NCI-H82 treated with DMSO at 0.1 percent for 48 hours (cell line): ENCODE measurements at regions not wholly inside any gene's neighbourhood (a gene's known extent, or its start where the extent isn't known, plus 50 kb on each side); places are given as distances from the start of the nearest gene placed in this dataset.

Source experiments
- DNase-seq: peaks from one replicate; lab custom pipeline; 2025; ENCODE audit not compliant: unreplicated experiment; lab: John Stamatoyannopoulos, UW

GRCh38 chr9:81132796-81133195 lies 556.6 kb downstream of the TLE1 start:
- DNase-seq, result no peak

GRCh38 chr9:81132318-81132717 lies 557.0 kb downstream of the TLE1 start:
- DNase-seq, result no peak

DNA sequence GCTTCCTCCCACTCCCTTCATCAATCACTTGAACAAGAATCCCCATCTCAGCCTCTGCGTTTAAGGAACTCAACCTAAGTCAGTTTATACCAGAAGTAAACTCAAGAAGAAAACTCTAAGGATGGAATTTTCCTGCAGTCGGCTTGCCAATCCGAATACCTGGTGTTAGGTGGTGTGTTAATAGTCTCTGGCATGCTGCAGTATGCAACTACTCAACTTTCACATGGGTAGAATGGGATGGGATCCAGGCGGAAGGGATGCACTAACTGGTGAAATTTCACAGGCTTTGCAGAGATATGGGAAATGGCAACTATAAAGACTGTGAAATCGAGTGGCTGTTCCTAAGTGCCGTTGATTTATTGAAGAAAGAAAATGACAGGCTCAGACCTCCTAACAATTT lies 560.6 kb downstream of the TLE1 start:
- DNase-seq, result no peak

DNA sequence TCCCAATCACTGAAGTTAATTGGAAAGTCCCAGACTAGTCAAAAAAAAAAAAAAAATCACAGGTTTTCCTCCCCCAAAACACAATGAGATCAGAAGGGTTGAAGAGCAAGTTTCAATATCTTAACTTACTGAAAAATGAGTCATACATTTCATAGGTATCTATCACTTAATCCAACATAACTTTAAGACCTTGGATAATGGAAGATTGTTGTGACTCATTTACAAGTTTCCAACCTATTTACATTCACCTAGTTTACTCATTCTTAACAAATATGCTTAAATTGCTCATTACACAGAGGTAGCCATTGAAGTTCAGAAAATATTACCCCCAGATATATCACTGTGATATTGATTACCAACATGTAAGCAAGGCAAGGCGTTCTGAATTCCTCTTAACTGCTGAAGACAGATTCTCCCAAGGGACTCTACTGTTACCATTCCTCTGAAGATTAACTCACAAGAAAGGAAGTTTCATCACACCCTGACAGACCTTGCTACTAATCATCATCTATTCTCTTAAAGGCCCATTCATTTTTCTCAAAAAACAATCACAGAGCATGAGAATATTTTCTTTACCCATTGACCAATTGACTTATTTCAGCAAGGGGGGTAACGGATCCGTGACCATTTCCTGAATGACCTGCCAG lies 563.8 kb downstream of the TLE1 start:
- no peak for DNase-seq

- DNase-seq, result no peak
These were observed 565.8 kb downstream of the TLE1 start for GRCh38 chr9:81123526-81123925.

- no peak for DNase-seq
These were observed 566.6 kb downstream of the TLE1 start for GRCh38 chr9:81122749-81123148.

- DNase-seq, result no peak
These were observed 569.8 kb downstream of the TLE1 start for GRCh38 chr9:81119591-81119990.

- DNase-seq, result no peak
These were observed 570.9 kb downstream of the TLE1 start for GRCh38 chr9:81118416-81118815.

GRCh38 chr9:81116340-81117137 lies 572.8 kb downstream of the TLE1 start:
- no peak for DNase-seq

- DNase-seq, result peak; percentile 33
These were observed 575.8 kb downstream of the TLE1 start for GRCh38 chr9:81113453-81114124.

DNA sequence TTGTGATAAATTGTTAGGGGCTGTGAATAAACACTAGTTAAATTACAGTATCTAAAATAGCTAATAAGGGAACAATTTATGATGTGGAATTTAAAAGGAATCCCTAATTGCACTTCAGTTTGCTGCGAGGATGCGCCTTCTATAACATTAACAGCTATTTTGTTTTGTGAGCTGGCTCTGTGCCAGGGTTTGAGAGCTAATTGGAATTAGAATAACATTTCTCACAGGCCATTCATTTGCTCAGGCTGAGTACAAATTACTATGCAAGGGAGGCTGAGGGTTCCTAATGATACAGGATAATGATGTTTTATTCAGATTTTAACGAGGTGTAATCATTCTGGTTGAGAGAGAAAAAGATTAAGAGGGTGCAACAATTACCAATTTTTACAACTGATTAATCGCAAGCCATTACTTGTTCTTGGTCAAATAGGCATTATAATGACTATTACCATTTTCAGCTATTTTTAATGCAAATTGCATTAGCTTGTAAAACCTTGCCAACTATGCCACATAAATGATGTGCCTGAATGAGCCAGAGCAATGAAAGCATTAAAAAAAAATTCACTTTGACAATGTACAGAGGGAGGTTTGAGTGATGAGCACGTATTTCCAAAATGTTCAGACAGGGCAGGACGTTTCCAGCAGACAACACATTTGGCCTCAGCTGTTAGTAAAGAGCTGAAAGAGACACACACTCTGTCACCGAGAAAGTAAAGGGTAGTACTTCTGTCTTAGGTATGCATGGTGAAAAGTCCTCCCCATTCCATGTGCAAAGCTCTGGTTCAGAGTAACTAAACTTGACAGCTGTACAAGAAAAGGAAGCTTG lies 576.5 kb downstream of the TLE1 start:
- DNase-seq, result peak; percentile 11

DNA sequence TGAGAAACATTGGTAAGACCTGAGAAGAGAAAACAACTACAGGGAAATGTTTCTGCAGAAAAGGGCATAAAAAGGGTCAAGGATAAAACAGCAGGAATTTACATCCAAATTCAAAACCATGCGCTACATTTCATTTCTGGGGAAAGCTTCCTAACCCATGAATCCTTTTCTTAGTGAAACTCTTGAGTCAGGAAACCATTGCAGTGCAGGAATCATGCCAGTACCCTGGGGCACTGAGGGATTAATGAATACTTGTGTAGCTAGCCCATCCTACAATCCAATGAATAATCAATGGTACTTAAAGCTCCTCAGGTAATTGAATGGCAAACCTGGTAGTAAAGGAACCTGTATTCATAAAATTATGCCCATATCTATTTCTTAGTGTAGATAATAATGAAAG lies 580.5 kb downstream of the TLE1 start:
- no peak for DNase-seq

GRCh38 chr9:81108391-81108790 lies 581.0 kb downstream of the TLE1 start:
- no peak for DNase-seq

- DNase-seq, result no peak
These were observed 585.5 kb downstream of the TLE1 start for GRCh38 chr9:81103597-81104471.

DNA sequence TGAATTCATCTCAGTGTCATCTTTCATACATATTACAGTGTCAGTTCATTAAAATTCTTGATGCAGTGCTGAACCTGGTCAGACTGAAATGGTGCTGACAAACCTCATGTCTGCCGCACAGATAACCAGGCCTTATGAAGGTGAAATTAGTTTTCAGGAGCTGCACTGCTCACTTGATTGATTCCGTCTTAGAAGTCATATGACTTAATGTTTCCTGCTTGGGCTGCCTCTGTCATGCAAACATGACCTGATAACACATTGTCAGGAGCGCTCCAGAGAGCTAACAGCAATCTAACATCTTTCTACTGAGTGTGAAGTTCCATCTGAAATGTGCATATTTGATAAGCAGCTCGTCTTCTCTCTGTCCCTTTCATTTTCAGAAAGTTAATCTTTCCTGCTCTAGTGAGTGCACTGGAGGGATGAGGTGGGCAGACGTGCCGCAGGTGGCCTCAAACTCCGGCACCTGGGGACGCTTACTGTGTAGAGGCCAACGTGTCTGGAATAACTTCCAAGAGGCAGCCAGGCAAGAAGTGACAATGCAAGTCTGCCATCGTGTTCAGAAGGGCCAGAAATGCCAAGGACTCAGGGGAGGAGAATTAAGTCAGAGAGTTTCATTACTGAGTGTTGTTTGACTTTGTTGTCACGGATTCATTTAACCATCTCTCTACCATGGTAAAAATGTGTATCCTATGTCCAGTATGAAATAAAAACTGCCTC lies 592.1 kb downstream of the TLE1 start:
- no peak for DNase-seq

- no peak for DNase-seq
These were observed 592.7 kb downstream of the TLE1 start for GRCh38 chr9:81096625-81097024.

DNA sequence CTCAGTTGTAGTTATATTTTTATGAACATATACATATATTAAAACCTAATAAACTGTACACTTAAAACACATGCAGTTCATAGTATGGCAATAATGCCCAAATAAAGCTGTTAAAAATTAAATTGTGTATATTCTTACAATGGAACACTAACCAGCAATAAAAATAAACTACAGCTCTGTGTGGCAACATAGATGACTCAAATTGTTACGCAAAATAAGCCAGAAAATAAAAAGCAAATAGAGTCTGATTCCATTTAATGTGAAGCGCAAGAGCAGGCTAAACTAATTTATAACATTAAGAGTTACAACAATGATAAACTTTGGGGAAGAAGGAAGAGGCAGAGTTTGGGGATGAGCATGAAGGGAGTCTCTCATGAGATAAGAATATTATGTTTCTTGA lies 597.3 kb downstream of the TLE1 start:
- DNase-seq, result no peak

DNA sequence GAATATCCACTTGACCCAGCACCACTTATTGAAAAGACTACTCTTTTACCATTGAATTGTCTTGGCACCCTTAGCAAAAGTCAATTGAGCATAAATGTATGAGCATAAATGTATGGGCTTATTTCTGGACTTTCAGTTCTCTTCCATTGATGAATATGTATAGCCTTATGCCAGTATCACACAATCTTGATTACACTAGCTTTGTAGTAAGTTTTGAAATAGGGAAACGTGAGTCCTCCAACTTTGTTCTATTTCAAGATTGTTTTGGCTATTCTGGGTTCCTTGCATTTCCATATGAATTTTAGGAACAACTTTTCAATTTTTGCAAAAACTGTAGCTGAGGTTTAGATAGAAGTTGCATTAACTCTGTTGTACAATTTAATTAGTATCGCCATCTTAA lies 601.0 kb downstream of the TLE1 start:
- no peak for DNase-seq

DNA sequence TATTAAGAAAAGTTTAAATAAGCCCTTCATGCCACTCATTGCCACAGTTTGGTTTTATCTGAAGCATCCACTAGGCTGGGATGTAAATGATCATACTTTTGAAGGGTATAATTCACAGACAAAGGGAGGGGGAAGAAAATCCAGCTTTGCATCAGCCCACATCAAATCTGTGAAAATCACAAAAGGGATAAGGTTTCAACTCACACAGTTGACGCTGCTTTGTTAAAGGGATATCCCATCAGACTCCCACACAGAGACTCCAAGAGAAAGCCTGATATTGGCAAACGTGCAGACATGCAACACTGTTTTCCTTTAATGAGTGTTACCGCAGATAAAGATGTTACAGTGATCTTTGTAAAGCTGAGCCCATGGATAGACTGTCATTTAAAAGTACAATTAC lies 602.9 kb downstream of the TLE1 start:
- DNase-seq, result no peak
